ENCODE measurements at regions not wholly inside any gene's neighbourhood (a gene's known extent, or its start where the extent isn't known, plus 50 kb on each side); places are given as distances from the start of the nearest gene placed in this dataset.

GRCh38 chr12:124087266-124088051 lies 114.4 kb downstream of the ZNF664 start:
- Histone ChIP-seq H3K9ac (ENCODE audit: low read length) (no peak overlapping the region), H3K4me1 (ENCODE audit: control insufficient read depth in 2 of 2, insufficient read depth in 2 of 2, low read length in 2 of 2) (no peaks in the 10 kb centered on the region), H3K9me3 (ENCODE audit: control extremely low read depth in 1 of 3, control insufficient read depth in 2 of 3, insufficient read depth in 1 of 3, low read length in 2 of 3) (peaks cover 0 to 17% (median 0%) of the 10 kb centered on the region in 3 donors), H3K4me2 (replicated peaks; ENCODE audit: low read depth, low read length, poor library complexity, severe bottlenecking) (no peak overlapping the region), H3K79me2 (ENCODE audit: control insufficient read depth, insufficient read depth, low read length) (no peaks in the 10 kb centered on the region), H4K20me1 (ENCODE audit: control insufficient read depth, insufficient read depth, low read length, poor library complexity, severe bottlenecking) (no peaks in the 10 kb centered on the region), H3K27me3 (replicated peaks in 1 of 4; ENCODE audit: control extremely low read depth in 1 of 4, control insufficient read depth in 3 of 4, insufficient read depth in 4 of 4, low read length in 3 of 4) (no peaks in the 10 kb centered on the region), H3K4me3 (ENCODE audit: control extremely low read depth in 1 of 5, extremely low read depth in 1 of 5, insufficient read depth in 1 of 5, low read depth in 2 of 5, low read length in 4 of 5) (no peak overlapping the region), H3K27ac (ENCODE audit: low read length in 2 of 2) (no peak overlapping the region), H2AFZ (ENCODE audit: insufficient read depth, low read depth, low read length, poor library complexity, severe bottlenecking) (no peak overlapping the region), H3K36me3 (replicated peaks in 1 of 2; ENCODE audit: control extremely low read depth in 1 of 2, control insufficient read depth in 1 of 2, extremely low read depth in 1 of 2, insufficient read depth in 2 of 2, low read length in 1 of 2) (no peaks in the 10 kb centered on the region)
- no peak overlapping the region for H3K4me3 Mint-ChIP-seq
- intact Hi-C loops (cut with micrococcal nuclease) = no loop called here
- no peaks in the 10 kb centered on the region for H3K9me3 Mint-ChIP-seq (ENCODE audit: insufficient read depth)
- no peak overlapping the region for H3K27ac Mint-ChIP-seq
- WGBS (ENCODE audit: insufficient coverage) = 93% methylated on average over 8 of the region's 10 CpGs
- no peaks in the 10 kb centered on the region for H3K4me1 Mint-ChIP-seq
- CTCF ChIA-PET = no interaction called here
- ATAC-seq (ENCODE audit: low read depth) (no peak), DNase-seq (no peak)
- no peaks in the 10 kb centered on the region for H3K27me3 Mint-ChIP-seq
- TF ChIP-seq EZH2 (IDR thresholded peaks at IDR 0.05; ENCODE audit: borderline replicate concordance, insufficient read depth, low read depth, low read length, poor library complexity, severe bottlenecking) (no peak), CTCF (IDR thresholded peaks at IDR 0.05) (no peak)
- POLR2A ChIA-PET = no interaction called here

GRCh38 chr12:124088217-124088907 lies 115.3 kb downstream of the ZNF664 start:
- intact Hi-C loops (cut with micrococcal nuclease) = no loop called here
- H4K20me1 ChIP-seq (ENCODE audit: control insufficient read depth, insufficient read depth, low read length, poor library complexity, severe bottlenecking) = no peaks in the 10 kb centered on the region
- no peaks in the 10 kb centered on the region for H3K4me1 ChIP-seq (ENCODE audit: control insufficient read depth in 2 of 2, insufficient read depth in 2 of 2, low read length in 2 of 2)
- H3K27ac ChIP-seq (ENCODE audit: low read length in 2 of 2) = no peak overlapping the region
- H3K79me2 ChIP-seq (ENCODE audit: control insufficient read depth, insufficient read depth, low read length) = no peaks in the 10 kb centered on the region
- DNase-seq = no peak
- Mint-ChIP-seq H3K4me1 (no peaks in the 10 kb centered on the region), H3K27ac (no peak overlapping the region), H3K4me3 (no peak overlapping the region), H3K9me3 (ENCODE audit: insufficient read depth) (no peaks in the 10 kb centered on the region), H3K27me3 (no peaks in the 10 kb centered on the region)
- H3K9ac ChIP-seq (ENCODE audit: low read length) = no peak overlapping the region
- peaks cover 0 to 17% (median 0%) of the 10 kb centered on the region in 3 donors for H3K9me3 ChIP-seq (ENCODE audit: control extremely low read depth in 1 of 3, control insufficient read depth in 2 of 3, insufficient read depth in 1 of 3, low read length in 2 of 3)
- H3K36me3 ChIP-seq (replicated peaks in 1 of 2; ENCODE audit: control extremely low read depth in 1 of 2, control insufficient read depth in 1 of 2, extremely low read depth in 1 of 2, insufficient read depth in 2 of 2, low read length in 1 of 2) = no peaks in the 10 kb centered on the region
- CTCF ChIA-PET = no interaction called here
- POLR2A ChIA-PET = no interaction called here
- H2AFZ ChIP-seq (ENCODE audit: insufficient read depth, low read depth, low read length, poor library complexity, severe bottlenecking) = no peak overlapping the region
- TF ChIP-seq CTCF (IDR thresholded peaks at IDR 0.05) (no peak), EZH2 (IDR thresholded peaks at IDR 0.05; ENCODE audit: borderline replicate concordance, insufficient read depth, low read depth, low read length, poor library complexity, severe bottlenecking) (no peak)
- no peaks in the 10 kb centered on the region for H3K27me3 ChIP-seq (replicated peaks in 1 of 4; ENCODE audit: control extremely low read depth in 1 of 4, control insufficient read depth in 3 of 4, insufficient read depth in 4 of 4, low read length in 3 of 4)
- no peak for ATAC-seq (ENCODE audit: low read depth)
- H3K4me2 ChIP-seq (replicated peaks; ENCODE audit: low read depth, low read length, poor library complexity, severe bottlenecking) = no peak overlapping the region
- H3K4me3 ChIP-seq (ENCODE audit: control extremely low read depth in 1 of 5, extremely low read depth in 1 of 5, insufficient read depth in 1 of 5, low read depth in 2 of 5, low read length in 4 of 5) = no peak overlapping the region
- WGBS (ENCODE audit: insufficient coverage) = 93% methylated on average over 16 of the region's 16 CpGs

Data from B cell (primary cell).